CD4-positive, alpha-beta T cell (primary cell): ENCODE measurements at regions not wholly inside any gene's neighbourhood (a gene's known extent, or its start where the extent isn't known, plus 50 kb on each side); places are given as distances from the start of the nearest gene placed in this dataset.

Experiments used
- ATAC-seq: fragments of 200-7000 bp; cut with Tn5 transposase; one replicate; pipeline ENCODE4 v1.10.0; 2022; ENCODE audit warnings: mild to moderate bottlenecking; ENCODE audit not compliant: poor library complexity
- CTCF ChIA-PET: fragments of 350-600 bp; sonication (Branson Sonifier 250); formaldehyde crosslinking; loops from one replicate; lab custom pipeline; 2021; ENCODE audit warnings: antibody characterized with exemption, inconsistent platforms; lab: Charles Lee
- POLR2A ChIA-PET: fragments of 350-600 bp; sonication (Branson Sonifier 250); formaldehyde crosslinking; loops from one replicate; lab custom pipeline; 2021; ENCODE audit warnings: antibody characterized with exemption, inconsistent platforms; lab: Charles Lee
- DNase-seq, 14 experiments: peaks; one replicate each; pipeline ENCODE4 v3.0.0-alpha.2; 2013 to 2020; ENCODE audit warnings: mixed read lengths in 2 of 14
- H3K27ac ChIP-seq, 2 donors: one replicate each; pipeline versions ENCODE4 v1.5.1 to v1.7.0; 2013; ENCODE audit warnings: low read length in 2 of 2, low read depth in 1 of 2, mild to moderate bottlenecking in 1 of 2
- H3K27me3 ChIP-seq, 2 experiments: 1 replicate in 1 of 2; 2 replicates in 1 of 2; pipeline versions ENCODE4 v1.6.1 to v1.7.0; 2013; ENCODE audit warnings: low read length in 2 of 2, control low read depth in 1 of 2, mild to moderate bottlenecking in 1 of 2, moderate library complexity in 1 of 2; ENCODE audit not compliant: insufficient read depth in 2 of 2, control insufficient read depth in 1 of 2
- H3K36me3 ChIP-seq: one replicate; pipeline ENCODE4 v1.6.1; 2013; ENCODE audit warnings: low read length, control low read depth; ENCODE audit not compliant: insufficient read depth
- H3K4me1 ChIP-seq: one replicate; pipeline ENCODE4 v1.6.1; 2013; ENCODE audit warnings: low read length, control low read depth; ENCODE audit not compliant: insufficient read depth
- H3K4me3 ChIP-seq: one replicate; pipeline ENCODE4 v1.5.1; 2013; ENCODE audit warnings: mild to moderate bottlenecking, low read length, moderate library complexity
- H3K9me3 ChIP-seq, 2 experiments: 1 replicate in 1 of 2; 2 replicates in 1 of 2; pipeline versions ENCODE4 v1.6.1 to v1.7.0; 2013; ENCODE audit warnings: low read length in 2 of 2, mild to moderate bottlenecking in 2 of 2, control low read depth in 1 of 2, moderate library complexity in 1 of 2; ENCODE audit not compliant: control insufficient read depth in 1 of 2, insufficient read depth in 1 of 2
- H3K27ac Mint-ChIP-seq: one replicate; pipeline ENCODE4 v1.8.0; 2020; ENCODE audit warnings: mixed read lengths
- H3K27me3 Mint-ChIP-seq: one replicate; pipeline ENCODE4 v1.8.0; 2021; ENCODE audit warnings: mixed read lengths
- H3K36me3 Mint-ChIP-seq: one replicate; pipeline ENCODE4 v1.8.0; 2021; ENCODE audit warnings: low read depth, mixed read lengths
- H3K4me1 Mint-ChIP-seq: one replicate; pipeline ENCODE4 v1.8.0; 2021; ENCODE audit warnings: low read depth, mixed read lengths
- H3K4me3 Mint-ChIP-seq: one replicate; pipeline ENCODE4 v1.8.0; 2020; ENCODE audit warnings: mild to moderate bottlenecking, mixed read lengths
- H3K9me3 Mint-ChIP-seq: one replicate; pipeline ENCODE4 v1.8.0; 2020; ENCODE audit warnings: mixed read lengths
- intact Hi-C, 2 experiments: fragments of 100-400 bp; cut with DNase I in 1 of 2; cut with micrococcal nuclease in 1 of 2; formaldehyde crosslinking; loops; one replicate each; pipeline versions ENCODE4 v1.15.1 to v1.9.0; 2023 to 2025; cut with DNase I, micrococcal nuclease
- TF ChIP-seq, protein P1 (sequence below): fragments of 200-600 bp; IDR thresholded peaks from one replicate; pipeline ENCODE4 v1.8.0; 2022; ENCODE audit warnings: antibody characterized with exemption, mild to moderate bottlenecking

DNA sequence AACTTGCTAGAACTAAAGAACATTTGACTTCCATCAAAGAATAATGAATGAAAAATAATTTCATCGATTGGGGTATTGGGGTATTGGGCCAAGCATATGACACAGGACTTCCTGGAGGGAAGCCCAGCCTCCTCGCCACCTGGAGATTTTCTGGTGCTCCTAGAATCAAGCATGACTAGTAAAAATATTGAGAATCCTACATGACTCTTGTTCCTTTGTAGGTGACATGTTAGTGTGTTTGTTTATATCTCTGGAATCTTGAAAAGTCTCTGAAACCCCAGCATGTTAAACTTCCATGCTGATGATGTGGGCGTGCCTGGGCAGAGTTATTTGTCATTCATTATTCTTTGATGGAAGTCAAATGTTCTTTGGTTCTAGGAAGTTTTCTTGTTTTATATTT is 90.1 kb upstream of the EPHB3 start:
- ATAC-seq, result no peak
- no peak overlapping the region for H3K27ac ChIP-seq
- H3K9me3 ChIP-seq, result no peaks in the 10 kb centered on the region
- H3K36me3 ChIP-seq, result no peaks in the 10 kb centered on the region
- H3K4me1 Mint-ChIP-seq, result peaks cover 23% of the 10 kb centered on the region
- no peaks in the 10 kb centered on the region for H3K4me1 ChIP-seq
- peaks cover 0 to 4% of the 10 kb centered on the region in 2 experiments for H3K27me3 ChIP-seq
- no peaks in the 10 kb centered on the region for H3K9me3 Mint-ChIP-seq
- peaks cover 27% of the 10 kb centered on the region for H3K27me3 Mint-ChIP-seq
- no peak overlapping the region for H3K4me3 ChIP-seq
- TF ChIP-seq, protein P1, sequence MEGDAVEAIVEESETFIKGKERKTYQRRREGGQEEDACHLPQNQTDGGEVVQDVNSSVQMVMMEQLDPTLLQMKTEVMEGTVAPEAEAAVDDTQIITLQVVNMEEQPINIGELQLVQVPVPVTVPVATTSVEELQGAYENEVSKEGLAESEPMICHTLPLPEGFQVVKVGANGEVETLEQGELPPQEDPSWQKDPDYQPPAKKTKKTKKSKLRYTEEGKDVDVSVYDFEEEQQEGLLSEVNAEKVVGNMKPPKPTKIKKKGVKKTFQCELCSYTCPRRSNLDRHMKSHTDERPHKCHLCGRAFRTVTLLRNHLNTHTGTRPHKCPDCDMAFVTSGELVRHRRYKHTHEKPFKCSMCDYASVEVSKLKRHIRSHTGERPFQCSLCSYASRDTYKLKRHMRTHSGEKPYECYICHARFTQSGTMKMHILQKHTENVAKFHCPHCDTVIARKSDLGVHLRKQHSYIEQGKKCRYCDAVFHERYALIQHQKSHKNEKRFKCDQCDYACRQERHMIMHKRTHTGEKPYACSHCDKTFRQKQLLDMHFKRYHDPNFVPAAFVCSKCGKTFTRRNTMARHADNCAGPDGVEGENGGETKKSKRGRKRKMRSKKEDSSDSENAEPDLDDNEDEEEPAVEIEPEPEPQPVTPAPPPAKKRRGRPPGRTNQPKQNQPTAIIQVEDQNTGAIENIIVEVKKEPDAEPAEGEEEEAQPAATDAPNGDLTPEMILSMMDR, result no peak
- no peak overlapping the region for H3K4me3 Mint-ChIP-seq
- POLR2A ChIA-PET, result no interaction called here
- H3K27ac Mint-ChIP-seq, result no peak overlapping the region
- H3K36me3 Mint-ChIP-seq, result no peaks in the 10 kb centered on the region
- DNase-seq, result no peak
- intact Hi-C loops, result no loop called here
- CTCF ChIA-PET, result no interaction called here

DNA sequence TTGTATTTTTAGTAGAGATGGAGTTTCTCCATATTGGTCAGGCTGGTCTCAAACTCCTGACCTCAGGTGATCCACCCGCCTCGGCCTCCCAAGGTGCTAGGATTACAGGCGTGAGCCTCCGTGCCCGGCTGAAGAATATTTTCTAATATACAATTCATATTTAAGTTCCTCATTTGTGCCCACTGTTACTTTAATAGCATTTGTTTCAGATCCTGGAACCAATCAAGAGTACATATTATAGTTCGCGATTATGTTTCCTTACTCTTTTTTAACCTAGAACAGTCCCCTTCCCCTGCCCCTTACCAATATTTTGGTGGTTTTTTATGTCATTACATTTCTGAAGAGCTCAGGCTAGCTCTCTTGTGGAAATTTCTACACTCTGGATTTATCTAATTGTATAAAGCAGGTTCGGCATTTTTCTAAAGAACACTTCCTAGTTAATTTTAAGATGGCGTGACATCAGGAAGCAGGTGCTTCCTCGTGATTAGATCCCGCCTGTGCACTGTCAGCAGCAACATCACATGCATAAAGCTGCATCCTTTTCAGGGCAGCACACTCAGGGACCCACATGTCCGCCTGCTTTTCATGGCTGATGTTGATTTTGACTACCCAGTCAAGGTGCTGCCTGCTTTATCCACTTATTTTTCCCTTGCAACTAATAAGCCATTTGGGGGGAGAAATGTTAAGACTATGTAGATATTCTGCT is 88.7 kb upstream of the EPHB3 start:
- no peaks in the 10 kb centered on the region for H3K36me3 ChIP-seq
- CTCF ChIA-PET, result no interaction called here
- Mint-ChIP-seq H3K36me3 (no peaks in the 10 kb centered on the region), H3K9me3 (no peaks in the 10 kb centered on the region), H3K4me1 (peaks cover 23% of the 10 kb centered on the region), H3K27me3 (peaks cover 33% of the 10 kb centered on the region), H3K4me3 (peak overlapping the region; percentile 46), H3K27ac (no peak overlapping the region)
- peak overlapping the region; percentile 6 for H3K4me3 ChIP-seq
- TF ChIP-seq, protein P1, result no peak
- intact Hi-C loops, result no loop called here
- POLR2A ChIA-PET, result interaction anchor here (0.7 to 1.2 kb wide), 2 partner anchors 42 to 92 kb away, joined by 3 read pairs; no protein-coding TSS in a partner anchor
- no peak overlapping the region for H3K27ac ChIP-seq
- peak in 5 of 14 experiments; percentile 8 to 53 (median 30) for DNase-seq
- H3K4me1 ChIP-seq, result no peaks in the 10 kb centered on the region
- ATAC-seq, result peak; percentile 58
- H3K27me3 ChIP-seq, result no peaks in the 10 kb centered on the region
- no peaks in the 10 kb centered on the region for H3K9me3 ChIP-seq

DNA sequence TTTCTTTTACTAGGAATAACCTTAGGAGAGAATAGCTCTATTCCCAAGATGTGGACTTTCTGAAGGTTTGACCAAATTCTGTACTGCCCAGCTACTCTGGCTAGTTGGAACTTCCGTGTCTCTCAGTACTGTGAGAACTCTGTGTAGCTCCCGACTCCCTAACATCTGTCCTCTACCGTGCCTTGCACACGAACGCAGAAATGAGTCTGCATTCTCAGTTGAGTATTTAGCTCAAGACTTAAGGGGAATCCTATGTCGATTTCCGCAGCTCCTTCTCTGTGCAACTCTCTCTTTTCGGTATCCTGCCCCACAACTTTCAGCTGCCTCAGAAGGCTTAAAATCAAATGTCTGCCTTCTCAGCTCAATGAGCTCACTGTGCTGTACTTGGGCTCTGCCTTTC is 86.7 kb upstream of the EPHB3 start:
- no peak for DNase-seq
- Mint-ChIP-seq H3K4me1 (peaks cover 23% of the 10 kb centered on the region), H3K4me3 (no peak overlapping the region), H3K27ac (no peak overlapping the region), H3K27me3 (peaks cover 29% of the 10 kb centered on the region), H3K36me3 (no peaks in the 10 kb centered on the region), H3K9me3 (no peaks in the 10 kb centered on the region)
- Histone ChIP-seq H3K36me3 (no peaks in the 10 kb centered on the region), H3K9me3 (no peaks in the 10 kb centered on the region), H3K4me3 (no peak overlapping the region), H3K4me1 (no peaks in the 10 kb centered on the region), H3K27me3 (peaks cover 3 to 6% of the 10 kb centered on the region in 2 experiments), H3K27ac (no peak overlapping the region)
- POLR2A ChIA-PET, result no interaction called here
- ATAC-seq, result no peak
- TF ChIP-seq, protein P1, result no peak
- intact Hi-C loops, result no loop called here
- CTCF ChIA-PET, result interaction anchor here (1.1 kb wide), 1 partner anchor 67 kb away, joined by 3 read pairs; no protein-coding TSS in a partner anchor
